ENCODE measurements at regions not wholly inside any gene's neighbourhood (a gene's known extent, or its start where the extent isn't known, plus 50 kb on each side); places are given as distances from the start of the nearest gene placed in this dataset.

GRCh38 chr3:77935418-77935817, 895.5 kb downstream of the ROBO2 start:
- Histone ChIP-seq H3K36me3 (no peaks in the 10 kb centered on the region), H3K27me3 (no peaks in the 10 kb centered on the region), H3K27ac (no peak overlapping the region), H3K4me3 (no peak overlapping the region), H3K4me1 (no peaks in the 10 kb centered on the region), H3K9me3 (no peaks in the 10 kb centered on the region)
- DNase-seq, result no peak
- intact Hi-C loops (cut with DNase I), result no loop called here
- TF ChIP-seq CTCF (IDR thresholded peaks at IDR 0.05), result no peak
- no peak for TF ChIP-seq POLR2A (IDR thresholded peaks at IDR 0.05)
- 61 to 90% methylated on average over 1 of the region's 1 CpG for WGBS, 2 donors

GRCh38 chr3:77939726-77940125, 899.8 kb downstream of the ROBO2 start:
- Histone ChIP-seq H3K4me3 (no peak overlapping the region), H3K27me3 (no peaks in the 10 kb centered on the region), H3K27ac (no peak overlapping the region), H3K36me3 (no peaks in the 10 kb centered on the region), H3K9me3 (no peaks in the 10 kb centered on the region), H3K4me1 (no peaks in the 10 kb centered on the region)
- intact Hi-C loops (cut with DNase I), result no loop called here
- DNase-seq, result no peak
- WGBS, 2 donors, result 67 to 80% methylated on average over 1 of the region's 1 CpG
- TF ChIP-seq POLR2A (IDR thresholded peaks at IDR 0.05) (no peak), CTCF (IDR thresholded peaks at IDR 0.05) (no peak)

- Histone ChIP-seq H3K4me1 (no peaks in the 10 kb centered on the region), H3K27me3 (no peaks in the 10 kb centered on the region), H3K27ac (no peak overlapping the region), H3K4me3 (no peak overlapping the region), H3K9me3 (no peaks in the 10 kb centered on the region), H3K36me3 (no peaks in the 10 kb centered on the region)
- no peak for DNase-seq
- intact Hi-C loops (cut with DNase I), result no loop called here
- TF ChIP-seq POLR2A (IDR thresholded peaks at IDR 0.05) (no peak), CTCF (IDR thresholded peaks at IDR 0.05) (no peak)
- WGBS, 2 donors, result 86 to 89% methylated on average over 4 of the region's 4 CpGs
Measured at GRCh38 chr3:77943598-77943997, 903.7 kb downstream of the ROBO2 start.

- intact Hi-C loops (cut with DNase I), result no loop called here
- WGBS, 2 donors, result 53 to 61% methylated on average over 3 of the region's 3 CpGs
- Histone ChIP-seq H3K9me3 (no peaks in the 10 kb centered on the region), H3K36me3 (no peaks in the 10 kb centered on the region), H3K27me3 (no peaks in the 10 kb centered on the region), H3K27ac (no peak overlapping the region), H3K4me1 (no peaks in the 10 kb centered on the region), H3K4me3 (no peak overlapping the region)
- TF ChIP-seq CTCF (IDR thresholded peaks at IDR 0.05) (no peak), POLR2A (IDR thresholded peaks at IDR 0.05) (no peak)
- DNase-seq, result no peak
Measured at GRCh38 chr3:77945320-77945719, 905.4 kb downstream of the ROBO2 start.

- intact Hi-C loops (cut with DNase I), result no loop called here
- H3K27ac ChIP-seq, result no peak overlapping the region
- H3K9me3 ChIP-seq, result no peaks in the 10 kb centered on the region
- no peaks in the 10 kb centered on the region for H3K4me1 ChIP-seq
- H3K36me3 ChIP-seq, result no peaks in the 10 kb centered on the region
- no peaks in the 10 kb centered on the region for H3K27me3 ChIP-seq
- DNase-seq, result no peak
- no peak overlapping the region for H3K4me3 ChIP-seq
- TF ChIP-seq POLR2A (IDR thresholded peaks at IDR 0.05) (no peak), CTCF (IDR thresholded peaks at IDR 0.05) (no peak)
Measured at GRCh38 chr3:77947671-77948070, 907.8 kb downstream of the ROBO2 start.

Data from esophagus squamous epithelium (tissue), 5 donors.